RWPE2 (cell line): ENCODE measurements at regions not wholly inside any gene's neighbourhood (a gene's known extent, or its start where the extent isn't known, plus 50 kb on each side); places are given as distances from the start of the nearest gene placed in this dataset.

Experiments
- ATAC-seq: fragments of 200-7000 bp; cut with Tn5 transposase; 3 replicates; pipeline ENCODE4 v1.9.1; 2021; ENCODE audit warnings: low read depth
- DNase-seq: peaks from one replicate; pipeline ENCODE4 v3.0.0-alpha.2; 2020; ENCODE audit warnings: low spot score
- H3K27ac ChIP-seq: fragments of 450-650 bp; 2 replicates; pipeline ENCODE4 v1.5.1; 2017; ENCODE audit warnings: mild to moderate bottlenecking; ENCODE audit not compliant: poor library complexity, severe bottlenecking
- H3K27me3 ChIP-seq: fragments of 250-450 bp; sonication (Bioruptor Pico); 2 replicates; pipeline ENCODE4 v1.5.1; 2021; ENCODE audit warnings: mild to moderate bottlenecking, moderate library complexity; ENCODE audit not compliant: insufficient read depth, poor library complexity, severe bottlenecking
- H3K36me3 ChIP-seq: fragments of 250-450 bp; sonication (Bioruptor Pico); 2 replicates; pipeline ENCODE4 v1.5.1; 2020; ENCODE audit warnings: low read depth, mild to moderate bottlenecking, moderate library complexity
- H3K4me1 ChIP-seq: fragments of 250-450 bp; sonication (Bioruptor Pico); 2 replicates; pipeline ENCODE4 v1.5.1; 2021; ENCODE audit warnings: mild to moderate bottlenecking, moderate library complexity; ENCODE audit not compliant: insufficient read depth, poor library complexity, severe bottlenecking
- H3K4me3 ChIP-seq: fragments of 250-450 bp; sonication (Bioruptor Pico); 2 replicates; pipeline ENCODE4 v1.5.1; 2021; ENCODE audit warnings: mild to moderate bottlenecking, moderate library complexity; ENCODE audit not compliant: severe bottlenecking
- H3K9me3 ChIP-seq: fragments of 250-450 bp; sonication (Bioruptor Pico); 2 replicates; pipeline ENCODE4 v1.5.1; 2021; ENCODE audit warnings: mild to moderate bottlenecking, moderate library complexity; ENCODE audit not compliant: severe bottlenecking
- TF ChIP-seq, protein P1 (sequence below): fragments of 450-650 bp; IDR thresholded peaks from one replicate; pipeline ENCODE4 v1.5.1; 2017; ENCODE audit warnings: mild to moderate bottlenecking, moderate library complexity; ENCODE audit not compliant: poor library complexity, severe bottlenecking

DNA sequence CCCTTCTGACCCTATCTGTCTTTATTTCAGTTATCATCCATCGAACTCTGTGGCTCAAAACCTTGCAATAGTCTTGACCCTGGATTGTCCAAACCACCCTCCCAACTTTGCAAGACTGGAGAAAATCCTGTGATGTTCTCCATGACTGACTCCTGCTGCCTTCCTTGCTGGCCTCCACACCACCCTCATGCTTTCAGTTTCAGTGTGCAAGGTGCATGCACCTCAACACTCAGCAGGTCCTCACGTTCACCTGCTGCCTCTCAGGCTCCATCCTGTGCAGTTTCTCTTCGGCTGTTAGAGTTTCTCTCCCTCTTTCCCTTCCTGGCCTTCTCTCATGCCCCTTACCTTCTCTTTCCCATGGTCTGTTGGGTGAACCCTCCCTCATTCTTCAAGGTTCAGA lies 59.4 kb upstream of the ASIC2 start:
- Histone ChIP-seq H3K36me3 (no peaks in the 10 kb centered on the region), H3K4me1 (no peaks in the 10 kb centered on the region), H3K27me3 (peaks cover 3% of the 10 kb centered on the region), H3K4me3 (no peak overlapping the region), H3K9me3 (no peaks in the 10 kb centered on the region), H3K27ac (no peak overlapping the region)
- ATAC-seq (no peak), DNase-seq (no peak)
- TF ChIP-seq, protein P1, sequence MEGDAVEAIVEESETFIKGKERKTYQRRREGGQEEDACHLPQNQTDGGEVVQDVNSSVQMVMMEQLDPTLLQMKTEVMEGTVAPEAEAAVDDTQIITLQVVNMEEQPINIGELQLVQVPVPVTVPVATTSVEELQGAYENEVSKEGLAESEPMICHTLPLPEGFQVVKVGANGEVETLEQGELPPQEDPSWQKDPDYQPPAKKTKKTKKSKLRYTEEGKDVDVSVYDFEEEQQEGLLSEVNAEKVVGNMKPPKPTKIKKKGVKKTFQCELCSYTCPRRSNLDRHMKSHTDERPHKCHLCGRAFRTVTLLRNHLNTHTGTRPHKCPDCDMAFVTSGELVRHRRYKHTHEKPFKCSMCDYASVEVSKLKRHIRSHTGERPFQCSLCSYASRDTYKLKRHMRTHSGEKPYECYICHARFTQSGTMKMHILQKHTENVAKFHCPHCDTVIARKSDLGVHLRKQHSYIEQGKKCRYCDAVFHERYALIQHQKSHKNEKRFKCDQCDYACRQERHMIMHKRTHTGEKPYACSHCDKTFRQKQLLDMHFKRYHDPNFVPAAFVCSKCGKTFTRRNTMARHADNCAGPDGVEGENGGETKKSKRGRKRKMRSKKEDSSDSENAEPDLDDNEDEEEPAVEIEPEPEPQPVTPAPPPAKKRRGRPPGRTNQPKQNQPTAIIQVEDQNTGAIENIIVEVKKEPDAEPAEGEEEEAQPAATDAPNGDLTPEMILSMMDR, result no peak

DNA sequence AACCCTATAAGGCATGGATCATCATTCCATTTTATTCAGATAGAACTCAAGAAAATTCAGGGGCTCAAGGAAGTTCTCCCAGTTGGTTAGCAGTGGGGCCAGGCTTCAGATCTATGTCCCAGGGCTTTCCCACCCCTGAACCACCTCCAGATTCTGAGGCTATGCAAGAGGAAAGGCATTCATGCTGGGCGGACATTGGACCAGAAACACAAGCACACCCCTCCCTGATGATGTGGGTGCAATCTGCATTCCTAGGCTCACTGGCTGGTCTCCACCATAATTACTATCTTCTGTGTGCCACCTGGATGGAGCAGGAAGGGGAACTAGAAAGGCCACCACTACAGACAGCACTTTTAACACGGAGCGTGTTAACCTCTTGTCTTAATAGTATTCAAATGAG lies 63.2 kb upstream of the ASIC2 start:
- peaks cover 3% of the 10 kb centered on the region for H3K27me3 ChIP-seq
- H3K27ac ChIP-seq, result no peak overlapping the region
- no peaks in the 10 kb centered on the region for H3K9me3 ChIP-seq
- H3K4me3 ChIP-seq, result no peak overlapping the region
- ATAC-seq (no peak), DNase-seq (no peak)
- no peaks in the 10 kb centered on the region for H3K36me3 ChIP-seq
- TF ChIP-seq, protein P1, result no peak
- no peaks in the 10 kb centered on the region for H3K4me1 ChIP-seq

DNA sequence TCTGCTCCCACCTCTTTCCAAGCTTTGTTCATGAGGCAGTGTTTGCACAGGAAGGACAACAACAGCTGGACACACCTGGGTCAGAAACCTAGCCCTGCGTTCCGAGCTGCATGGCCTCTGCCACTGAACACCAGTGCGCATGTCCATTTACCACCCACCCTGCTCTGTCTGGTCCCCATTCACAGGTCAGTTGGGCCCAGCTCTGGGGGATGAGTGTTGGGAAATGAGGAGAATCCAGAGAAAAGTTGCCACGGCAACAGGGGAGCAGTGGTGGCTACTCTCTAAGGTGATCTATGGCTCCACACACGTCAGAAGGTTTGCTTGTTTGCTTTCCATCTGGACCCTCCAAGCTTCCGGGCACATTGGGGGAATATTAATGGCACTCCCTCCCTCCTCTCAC lies 70.4 kb upstream of the ASIC2 start:
- TF ChIP-seq, protein P1, result no peak
- no peaks in the 10 kb centered on the region for H3K4me1 ChIP-seq
- no peaks in the 10 kb centered on the region for H3K36me3 ChIP-seq
- no peaks in the 10 kb centered on the region for H3K27me3 ChIP-seq
- H3K27ac ChIP-seq, result no peak overlapping the region
- ATAC-seq, result no peak
- DNase-seq, result no peak
- H3K4me3 ChIP-seq, result no peak overlapping the region
- H3K9me3 ChIP-seq, result no peaks in the 10 kb centered on the region

DNA sequence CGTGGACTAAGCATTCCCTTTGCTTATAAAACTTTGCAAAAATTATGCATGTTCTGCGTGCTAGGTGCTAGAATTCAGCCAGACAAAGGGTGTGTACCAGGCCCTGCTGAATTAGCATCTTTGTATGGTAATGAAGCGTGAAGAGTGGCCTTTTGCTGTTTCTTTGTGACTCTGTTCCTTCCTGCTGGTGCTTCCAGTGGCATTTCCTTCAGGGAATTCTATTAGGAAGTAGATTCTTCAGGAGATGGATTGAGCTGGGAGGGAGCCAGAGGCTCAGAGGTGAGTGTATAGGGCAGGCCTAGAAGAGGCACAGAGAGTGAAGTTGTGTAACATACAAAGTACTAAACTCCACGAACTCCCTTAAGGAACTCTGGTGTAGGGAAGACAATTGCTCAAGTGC lies 73.9 kb upstream of the ASIC2 start:
- H3K4me3 ChIP-seq, result no peak overlapping the region
- H3K4me1 ChIP-seq, result no peaks in the 10 kb centered on the region
- H3K27me3 ChIP-seq, result no peaks in the 10 kb centered on the region
- no peak overlapping the region for H3K27ac ChIP-seq
- TF ChIP-seq, protein P1, result no peak
- ATAC-seq (no peak), DNase-seq (no peak)
- no peaks in the 10 kb centered on the region for H3K36me3 ChIP-seq
- no peaks in the 10 kb centered on the region for H3K9me3 ChIP-seq

DNA sequence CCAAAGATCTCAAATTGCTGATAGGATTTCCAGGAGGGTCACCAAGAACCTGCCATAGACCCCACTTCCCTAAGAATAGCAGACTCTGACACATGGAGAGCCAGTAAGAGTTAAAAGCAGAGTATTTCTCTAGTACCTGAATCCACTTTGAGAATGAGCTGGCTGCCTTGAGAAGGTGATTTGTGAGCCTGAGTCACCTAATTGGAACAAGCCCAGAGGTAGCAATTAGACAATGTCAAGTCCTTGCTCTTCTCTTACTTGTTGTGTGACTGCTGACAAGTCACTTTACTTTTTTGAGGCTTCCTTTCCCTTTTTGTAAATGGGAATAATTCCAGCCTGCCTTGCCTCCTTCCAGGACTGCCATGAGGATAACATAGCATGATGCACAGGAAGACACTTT lies 76.1 kb upstream of the ASIC2 start:
- Histone ChIP-seq H3K27ac (no peak overlapping the region), H3K4me3 (no peak overlapping the region), H3K4me1 (no peaks in the 10 kb centered on the region), H3K27me3 (no peaks in the 10 kb centered on the region), H3K36me3 (no peaks in the 10 kb centered on the region), H3K9me3 (no peaks in the 10 kb centered on the region)
- DNase-seq, result no peak
- ATAC-seq, result no peak
- TF ChIP-seq, protein P1, result no peak
